Astrocyte of the cerebellum (primary cell): ENCODE measurements at regions not wholly inside any gene's neighbourhood (a gene's known extent, or its start where the extent isn't known, plus 50 kb on each side); places are given as distances from the start of the nearest gene placed in this dataset.

Experiments
- DNase-seq: peaks from one replicate; pipeline ENCODE4 v3.0.0-alpha.2; 2011; ENCODE audit warnings: low read depth
- H3K4me3 ChIP-seq: 2 replicates; pipeline ENCODE4 v1.5.1; 2011; ENCODE audit warnings: mild to moderate bottlenecking, low read depth, low read length, moderate library complexity
- CTCF ChIP-seq: IDR thresholded peaks from 2 replicates; pipeline ENCODE4 v1.5.1; 2012; ENCODE audit warnings: low read length, low read depth, moderate library complexity, mild to moderate bottlenecking; ENCODE audit errors: missing control alignments
- in situ Hi-C: cut with HindIII; loops from 2 replicates; pipeline ENCODE4 v1.10.0; 2017; ENCODE audit warnings: low sequenced_read_pairs

- no peak overlapping the region for H3K4me3 ChIP-seq
- in situ Hi-C loops, result no loop called here
- no peak for TF ChIP-seq CTCF
- no peak for DNase-seq
These were observed 322.3 kb upstream of the ADCY2 start for GRCh38 chr5:7073666-7074065.

GRCh38 chr5:7074176-7074575, 321.8 kb upstream of the ADCY2 start:
- in situ Hi-C loops, result no loop called here
- no peak for DNase-seq
- TF ChIP-seq CTCF, result no peak
- H3K4me3 ChIP-seq, result no peak overlapping the region

GRCh38 chr5:7075470-7075869, 320.5 kb upstream of the ADCY2 start:
- no peak overlapping the region for H3K4me3 ChIP-seq
- in situ Hi-C loops, result no loop called here
- no peak for TF ChIP-seq CTCF
- DNase-seq, result no peak

DNA sequence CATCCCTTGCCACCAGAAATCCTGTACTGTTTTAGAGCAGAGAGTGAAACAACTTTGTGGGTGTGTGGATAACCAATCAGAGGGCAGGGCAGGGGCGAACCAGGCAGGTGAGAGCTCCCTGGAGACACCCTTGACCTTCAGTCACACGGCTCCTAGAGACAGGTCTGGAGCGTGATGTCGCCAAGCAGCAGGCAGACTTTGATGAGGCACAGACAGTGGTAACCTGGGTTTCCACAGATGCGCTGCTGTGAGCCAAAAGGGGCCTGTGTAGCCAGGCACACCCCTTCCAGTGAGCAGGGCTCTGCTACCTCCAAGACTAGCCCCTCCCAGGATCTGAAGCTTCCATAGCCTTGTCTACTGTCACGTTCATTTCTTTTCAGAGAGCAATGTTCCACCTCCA, 317.8 kb upstream of the ADCY2 start:
- H3K4me3 ChIP-seq, result no peak overlapping the region
- in situ Hi-C loops, result no loop called here
- DNase-seq, result no peak
- TF ChIP-seq CTCF, result no peak

DNA sequence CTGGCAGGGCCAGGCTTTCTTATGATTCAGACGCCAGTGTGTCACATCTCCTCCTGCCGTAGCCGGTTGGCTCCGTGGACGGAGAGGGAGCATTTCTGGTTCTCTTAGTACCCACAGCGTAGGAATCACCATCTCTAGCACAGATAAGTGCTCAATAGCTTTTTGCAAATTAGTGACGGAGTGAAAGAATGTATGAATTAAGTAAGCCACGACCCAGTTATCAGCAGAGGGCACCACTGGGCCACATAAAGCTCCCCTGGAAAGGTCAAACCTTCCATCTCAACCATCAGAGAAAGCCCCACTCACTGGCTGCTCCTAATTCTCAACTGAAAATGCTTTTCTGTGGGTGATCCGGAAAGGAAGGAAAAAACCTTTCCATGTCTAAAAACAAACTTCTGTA, 317.0 kb upstream of the ADCY2 start:
- no peak overlapping the region for H3K4me3 ChIP-seq
- in situ Hi-C loops, result no loop called here
- TF ChIP-seq CTCF, result no peak
- no peak for DNase-seq

DNA sequence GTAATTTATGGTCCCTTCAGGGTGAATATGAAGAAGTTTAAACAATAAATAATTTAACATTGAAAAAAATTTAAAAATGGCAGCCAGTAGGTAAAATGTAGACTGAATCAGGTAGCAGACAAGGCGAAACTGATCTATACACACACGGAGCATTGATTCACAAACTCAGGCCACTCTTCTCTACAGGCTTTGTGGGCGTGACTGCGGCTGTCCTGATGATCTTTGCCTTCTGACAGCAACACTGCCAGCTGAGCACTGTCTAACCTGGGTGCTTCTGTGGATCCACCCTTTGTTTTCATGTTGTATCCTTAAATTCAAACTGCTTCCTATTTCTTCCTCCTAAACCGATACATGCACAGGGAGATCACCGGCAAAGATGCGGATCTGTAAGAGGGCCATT, 315.4 kb upstream of the ADCY2 start:
- in situ Hi-C loops, result no loop called here
- no peak for DNase-seq
- H3K4me3 ChIP-seq, result no peak overlapping the region
- no peak for TF ChIP-seq CTCF

DNA sequence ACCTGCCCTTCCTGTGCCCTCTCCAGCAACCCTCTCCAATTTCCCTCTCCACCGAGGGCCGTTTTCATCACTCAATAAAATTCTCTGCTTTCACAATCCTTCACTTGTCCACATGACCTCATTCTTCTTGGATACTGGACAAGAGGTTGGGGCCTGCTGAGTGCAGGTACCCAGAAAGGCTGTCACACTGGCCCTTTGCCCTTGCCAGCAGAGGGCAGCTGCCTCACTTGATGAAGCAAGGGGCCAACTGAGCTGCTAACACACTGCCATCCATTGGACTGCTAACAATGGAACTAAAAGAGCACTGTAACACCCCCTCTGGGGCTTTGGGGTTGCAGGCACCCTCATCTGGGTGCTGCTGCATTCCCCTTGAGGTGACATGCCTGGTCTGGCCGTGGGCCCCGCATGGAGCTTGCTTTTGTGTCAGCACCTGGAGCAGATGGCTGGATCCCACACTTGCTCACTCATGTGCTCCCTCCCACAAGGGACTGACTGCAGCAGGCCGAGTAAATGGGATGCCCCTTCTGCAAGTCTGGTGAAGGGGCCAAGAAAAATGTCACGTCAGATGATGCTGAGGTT, 308.1 kb upstream of the ADCY2 start:
- in situ Hi-C loops, result no loop called here
- H3K4me3 ChIP-seq, result no peak overlapping the region
- no peak for DNase-seq
- no peak for TF ChIP-seq CTCF
